ENCODE measurements at regions not wholly inside any gene's neighbourhood (a gene's known extent, or its start where the extent isn't known, plus 50 kb on each side); places are given as distances from the start of the nearest gene placed in this dataset.

DNA sequence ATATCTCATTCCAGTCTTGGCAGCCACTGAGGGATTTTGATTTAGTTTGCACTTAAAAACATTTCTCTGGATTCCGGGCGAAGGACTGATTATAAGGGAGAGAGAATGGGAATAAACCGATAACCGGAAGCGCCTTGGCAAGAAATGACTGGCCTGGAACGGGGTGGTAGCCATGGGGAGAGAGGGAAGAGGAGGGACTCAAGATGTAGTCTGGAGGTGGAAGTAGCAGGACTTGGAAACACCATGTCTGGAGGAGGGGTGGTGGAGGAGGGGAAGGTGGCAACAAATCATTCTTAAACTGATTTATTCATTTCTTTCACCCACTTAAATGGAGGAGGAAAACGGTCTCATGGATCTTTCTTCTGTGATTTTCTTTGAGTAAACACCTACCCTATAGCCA is 238.1 kb downstream of the REEP3 start:
- TF ChIP-seq CTCF (IDR thresholded peaks at IDR 0.05; ENCODE audit: insufficient read depth, low read length, poor library complexity, severe bottlenecking): no peak
- TF ChIP-seq EZH2phosphoT487 (conservative IDR thresholded peaks at IDR 0.05; ENCODE audit: low read length): no peak
